ENCODE measurements at regions not wholly inside any gene's neighbourhood (a gene's known extent, or its start where the extent isn't known, plus 50 kb on each side); places are given as distances from the start of the nearest gene placed in this dataset.

DNA sequence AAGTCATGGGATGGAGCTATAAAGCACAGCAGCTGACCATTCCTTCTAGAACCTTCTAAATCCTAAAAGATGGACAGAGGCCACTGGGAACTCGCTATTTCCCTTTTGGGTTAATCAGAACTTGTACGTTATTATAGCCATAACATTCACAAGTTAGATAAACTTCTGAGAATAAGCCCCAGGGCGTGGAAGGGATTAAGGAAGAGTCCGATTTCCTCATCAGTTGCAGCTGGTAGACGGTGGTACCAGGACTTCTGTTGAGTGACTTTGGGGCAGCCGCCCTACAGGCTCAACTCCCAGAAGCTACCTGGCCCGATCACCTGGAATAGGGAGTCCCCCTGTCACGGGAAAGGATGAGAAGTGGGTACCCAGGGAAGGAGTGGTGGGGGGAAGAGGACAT, 370.1 kb upstream of the ZFHX3 start:
- TF ChIP-seq, protein P1, sequence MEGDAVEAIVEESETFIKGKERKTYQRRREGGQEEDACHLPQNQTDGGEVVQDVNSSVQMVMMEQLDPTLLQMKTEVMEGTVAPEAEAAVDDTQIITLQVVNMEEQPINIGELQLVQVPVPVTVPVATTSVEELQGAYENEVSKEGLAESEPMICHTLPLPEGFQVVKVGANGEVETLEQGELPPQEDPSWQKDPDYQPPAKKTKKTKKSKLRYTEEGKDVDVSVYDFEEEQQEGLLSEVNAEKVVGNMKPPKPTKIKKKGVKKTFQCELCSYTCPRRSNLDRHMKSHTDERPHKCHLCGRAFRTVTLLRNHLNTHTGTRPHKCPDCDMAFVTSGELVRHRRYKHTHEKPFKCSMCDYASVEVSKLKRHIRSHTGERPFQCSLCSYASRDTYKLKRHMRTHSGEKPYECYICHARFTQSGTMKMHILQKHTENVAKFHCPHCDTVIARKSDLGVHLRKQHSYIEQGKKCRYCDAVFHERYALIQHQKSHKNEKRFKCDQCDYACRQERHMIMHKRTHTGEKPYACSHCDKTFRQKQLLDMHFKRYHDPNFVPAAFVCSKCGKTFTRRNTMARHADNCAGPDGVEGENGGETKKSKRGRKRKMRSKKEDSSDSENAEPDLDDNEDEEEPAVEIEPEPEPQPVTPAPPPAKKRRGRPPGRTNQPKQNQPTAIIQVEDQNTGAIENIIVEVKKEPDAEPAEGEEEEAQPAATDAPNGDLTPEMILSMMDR (IDR thresholded peaks at IDR 0.05), result no peak
- TF ChIP-seq POLR2AphosphoS5 (IDR thresholded peaks at IDR 0.05), result no peak
- TF ChIP-seq POLR2A (IDR thresholded peaks at IDR 0.05), result no peak
- no peak for TF ChIP-seq EP300 (IDR thresholded peaks at IDR 0.05)
- Histone ChIP-seq H3K27me3 (peaks cover 9% of the 10 kb centered on the region), H3K9me3 (no peaks in the 10 kb centered on the region), H3K4me3 (no peak overlapping the region), H3K27ac (no peak overlapping the region), H3K4me1 (no peaks in the 10 kb centered on the region), H3K36me3 (no peaks in the 10 kb centered on the region)
- WGBS, result 56% methylated on average over 8 of the region's 8 CpGs
- DNase-seq (ENCODE audit: low spot score in 2 of 2), result no peak

- DNase-seq (ENCODE audit: low spot score in 2 of 2), result no peak
- H3K27me3 ChIP-seq, result peaks cover 9% of the 10 kb centered on the region
- no peak overlapping the region for H3K4me3 ChIP-seq
- no peaks in the 10 kb centered on the region for H3K36me3 ChIP-seq
- no peaks in the 10 kb centered on the region for H3K4me1 ChIP-seq
- TF ChIP-seq POLR2AphosphoS5 (IDR thresholded peaks at IDR 0.05) (no peak), POLR2A (IDR thresholded peaks at IDR 0.05) (no peak), EP300 (IDR thresholded peaks at IDR 0.05) (no peak)
- TF ChIP-seq, protein P1 (IDR thresholded peaks at IDR 0.05), result no peak
- no peaks in the 10 kb centered on the region for H3K9me3 ChIP-seq
- H3K27ac ChIP-seq, result no peak overlapping the region
- WGBS, result 56% methylated on average over 1 of the region's 1 CpG
These were observed 367.4 kb upstream of the ZFHX3 start for GRCh38 chr16:73415286-73415685.

GRCh38 chr16:73414638-73415037, 366.7 kb upstream of the ZFHX3 start:
- WGBS, result 77% methylated on average over 5 of the region's 5 CpGs
- DNase-seq (ENCODE audit: low spot score in 2 of 2), result no peak
- H3K36me3 ChIP-seq, result no peaks in the 10 kb centered on the region
- no peaks in the 10 kb centered on the region for H3K9me3 ChIP-seq
- peaks cover 8% of the 10 kb centered on the region for H3K27me3 ChIP-seq
- H3K4me3 ChIP-seq, result no peak overlapping the region
- TF ChIP-seq EP300 (IDR thresholded peaks at IDR 0.05) (no peak), POLR2AphosphoS5 (IDR thresholded peaks at IDR 0.05) (no peak), POLR2A (IDR thresholded peaks at IDR 0.05) (no peak)
- TF ChIP-seq, protein P1 (IDR thresholded peaks at IDR 0.05), result no peak
- H3K27ac ChIP-seq, result no peak overlapping the region
- H3K4me1 ChIP-seq, result no peaks in the 10 kb centered on the region

- Histone ChIP-seq H3K27me3 (peaks cover 8% of the 10 kb centered on the region), H3K4me1 (no peaks in the 10 kb centered on the region), H3K4me3 (no peak overlapping the region), H3K27ac (no peak overlapping the region), H3K36me3 (no peaks in the 10 kb centered on the region), H3K9me3 (no peaks in the 10 kb centered on the region)
- WGBS, result 95% methylated on average over 1 of the region's 1 CpG
- TF ChIP-seq POLR2A (IDR thresholded peaks at IDR 0.05), result no peak
- no peak for DNase-seq (ENCODE audit: low spot score in 2 of 2)
These were observed 365.9 kb upstream of the ZFHX3 start for GRCh38 chr16:73413830-73414190.

GRCh38 chr16:73413091-73413829, 365.3 kb upstream of the ZFHX3 start:
- Histone ChIP-seq H3K27me3 (peaks cover 8% of the 10 kb centered on the region), H3K4me1 (no peaks in the 10 kb centered on the region), H3K4me3 (no peak overlapping the region), H3K27ac (no peak overlapping the region), H3K9me3 (no peaks in the 10 kb centered on the region), H3K36me3 (no peaks in the 10 kb centered on the region)
- DNase-seq (ENCODE audit: low spot score in 2 of 2), result no peak
- TF ChIP-seq POLR2AphosphoS5 (IDR thresholded peaks at IDR 0.05) (no peak), POLR2A (IDR thresholded peaks at IDR 0.05) (no peak), EP300 (IDR thresholded peaks at IDR 0.05) (no peak)
- TF ChIP-seq, protein P1 (IDR thresholded peaks at IDR 0.05), result no peak
- WGBS, result 77% methylated on average over 6 of the region's 6 CpGs

- no peak overlapping the region for H3K4me3 ChIP-seq
- TF ChIP-seq POLR2A (IDR thresholded peaks at IDR 0.05), result no peak
- no peak for TF ChIP-seq EP300 (IDR thresholded peaks at IDR 0.05)
- no peak for TF ChIP-seq POLR2AphosphoS5 (IDR thresholded peaks at IDR 0.05)
- TF ChIP-seq, protein P1 (IDR thresholded peaks at IDR 0.05), result no peak
- DNase-seq (ENCODE audit: low spot score in 2 of 2), result no peak
- no peaks in the 10 kb centered on the region for H3K4me1 ChIP-seq
- no peak overlapping the region for H3K27ac ChIP-seq
- WGBS, result 86% methylated on average over 7 of the region's 7 CpGs
- H3K27me3 ChIP-seq, result peaks cover 11% of the 10 kb centered on the region
- no peaks in the 10 kb centered on the region for H3K9me3 ChIP-seq
- no peaks in the 10 kb centered on the region for H3K36me3 ChIP-seq
These were observed 364.5 kb upstream of the ZFHX3 start for GRCh38 chr16:73412416-73412815.

Measured in suprapubic skin (tissue), 4 donors.